Colonic mucosa (tissue), 4 donors: ENCODE measurements at regions not wholly inside any gene's neighbourhood (a gene's known extent, or its start where the extent isn't known, plus 50 kb on each side); places are given as distances from the start of the nearest gene placed in this dataset.
"Not testable (repeated sequence)": the region's sequence is repeated elsewhere in the genome, so short reads cannot be mapped to it uniquely, and the experiment has no call there.

Source experiments
- DNase-seq: peaks from one replicate; pipeline ENCODE4 v3.0.0-alpha.2; 2020
- H3K27ac ChIP-seq: fragments of 200-600 bp; one replicate; pipeline ENCODE4 v1.8.0; 2021
- H3K27me3 ChIP-seq: fragments of 200-600 bp; one replicate; pipeline ENCODE4 v1.8.0; 2021
- H3K36me3 ChIP-seq: fragments of 200-600 bp; one replicate; pipeline ENCODE4 v1.8.0; 2021
- H3K4me1 ChIP-seq: fragments of 200-600 bp; one replicate; pipeline ENCODE4 v1.8.0; 2021; ENCODE audit warnings: mild to moderate bottlenecking
- H3K4me3 ChIP-seq: fragments of 200-600 bp; one replicate; pipeline ENCODE4 v1.8.0; 2021
- H3K9ac ChIP-seq, 2 donors: one replicate each; pipeline ENCODE4 v1.7.0; 2013; ENCODE audit warnings: control low read depth in 2 of 2, low read depth in 2 of 2, low read length in 2 of 2
- H3K9me3 ChIP-seq: fragments of 200-600 bp; one replicate; pipeline ENCODE4 v1.8.0; 2021
- CTCF ChIP-seq: fragments of 200-600 bp; IDR thresholded peaks from one replicate; pipeline ENCODE4 v1.8.0; 2022; ENCODE audit warnings: antibody characterized with exemption, mild to moderate bottlenecking
- intact Hi-C: fragments of 100-400 bp; cut with DNase I; formaldehyde crosslinking; loops from one replicate; pipeline ENCODE4 v1.14.1; 2022
- donor health status: healthy.
- donor health status: DM: no; HTN: no; CAD: no.
- donor health status: DM: no; HTN: no; CAD: no.

GRCh38 chr2:4931721-4932365 is 760.3 kb upstream of the SOX11 start:
- Histone ChIP-seq H3K9ac (no peak overlapping the region), H3K4me3 (no peak overlapping the region), H3K4me1 (no peaks in the 10 kb centered on the region), H3K9me3 (no peaks in the 10 kb centered on the region), H3K27ac (no peak overlapping the region), H3K36me3 (no peaks in the 10 kb centered on the region), H3K27me3 (no peaks in the 10 kb centered on the region)
- no peak for DNase-seq
- TF ChIP-seq CTCF: no peak
- intact Hi-C loops: no loop called here

- H3K27ac ChIP-seq, H3K36me3 ChIP-seq, H3K9ac ChIP-seq, H3K4me3 ChIP-seq, H3K9me3 ChIP-seq, H3K27me3 ChIP-seq, DNase-seq, intact Hi-C loops, H3K4me1 ChIP-seq: not testable (repeated sequence)
Measured at GRCh38 chr2:4935291-4935690, 756.9 kb upstream of the SOX11 start.

GRCh38 chr2:4937550-4937949 is 754.6 kb upstream of the SOX11 start:
- Histone ChIP-seq H3K9me3 (no peaks in the 10 kb centered on the region), H3K27ac (no peak overlapping the region), H3K9ac (no peak overlapping the region), H3K4me1 (no peaks in the 10 kb centered on the region), H3K4me3 (no peak overlapping the region), H3K36me3 (no peaks in the 10 kb centered on the region), H3K27me3 (no peaks in the 10 kb centered on the region)
- TF ChIP-seq CTCF: no peak
- no peak for DNase-seq
- intact Hi-C loops: no loop called here

- DNase-seq: no peak
- no peak overlapping the region for H3K27ac ChIP-seq
Measured at GRCh38 chr2:4938206-4938605, 754.0 kb upstream of the SOX11 start.

GRCh38 chr2:4942441-4942840 is 749.7 kb upstream of the SOX11 start:
- intact Hi-C loops: no loop called here
- Histone ChIP-seq H3K27me3 (no peaks in the 10 kb centered on the region), H3K4me1 (no peaks in the 10 kb centered on the region), H3K27ac (no peak overlapping the region), H3K9ac (no peak overlapping the region), H3K36me3 (no peaks in the 10 kb centered on the region), H3K9me3 (no peaks in the 10 kb centered on the region), H3K4me3 (no peak overlapping the region)
- no peak for TF ChIP-seq CTCF
- no peak for DNase-seq

More at GRCh38 chr2:4938206-4938605, 754.0 kb upstream of the SOX11 start:
- Histone ChIP-seq H3K9ac (no peak overlapping the region), H3K9me3 (no peaks in the 10 kb centered on the region), H3K36me3 (no peaks in the 10 kb centered on the region), H3K27me3 (no peaks in the 10 kb centered on the region), H3K4me1 (no peaks in the 10 kb centered on the region), H3K4me3 (no peak overlapping the region)
- TF ChIP-seq CTCF: no peak
- intact Hi-C loops: no loop called here

GRCh38 chr2:4947911-4948310 is 744.3 kb upstream of the SOX11 start:
- Histone ChIP-seq H3K9ac (no peak overlapping the region), H3K9me3 (no peaks in the 10 kb centered on the region), H3K4me1 (no peaks in the 10 kb centered on the region), H3K27ac (no peak overlapping the region), H3K36me3 (no peaks in the 10 kb centered on the region), H3K27me3 (no peaks in the 10 kb centered on the region), H3K4me3 (no peak overlapping the region)
- intact Hi-C loops: no loop called here
- no peak for TF ChIP-seq CTCF
- no peak for DNase-seq
